ENCODE measurements at regions not wholly inside any gene's neighbourhood (a gene's known extent, or its start where the extent isn't known, plus 50 kb on each side); places are given as distances from the start of the nearest gene placed in this dataset.

DNA sequence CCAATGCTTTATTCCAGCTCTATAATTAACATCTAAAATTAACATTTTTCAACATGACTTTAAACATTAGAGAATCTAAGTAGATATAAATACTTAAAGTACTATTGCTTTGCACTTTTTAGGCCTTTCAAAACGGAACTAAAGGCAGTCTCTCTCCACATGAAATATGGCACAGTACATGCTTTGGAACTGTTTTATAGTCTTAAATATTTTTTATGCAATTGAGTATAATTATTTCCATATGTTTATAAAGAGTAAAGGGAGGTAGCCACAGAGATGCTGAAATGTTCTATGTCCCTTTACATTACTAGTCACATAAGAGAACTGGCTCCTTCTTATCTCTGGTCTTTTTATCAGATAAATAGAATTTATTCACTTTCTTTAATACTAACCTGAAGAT is 674.0 kb downstream of the PLCL1 start:
- TF ChIP-seq, protein P1, sequence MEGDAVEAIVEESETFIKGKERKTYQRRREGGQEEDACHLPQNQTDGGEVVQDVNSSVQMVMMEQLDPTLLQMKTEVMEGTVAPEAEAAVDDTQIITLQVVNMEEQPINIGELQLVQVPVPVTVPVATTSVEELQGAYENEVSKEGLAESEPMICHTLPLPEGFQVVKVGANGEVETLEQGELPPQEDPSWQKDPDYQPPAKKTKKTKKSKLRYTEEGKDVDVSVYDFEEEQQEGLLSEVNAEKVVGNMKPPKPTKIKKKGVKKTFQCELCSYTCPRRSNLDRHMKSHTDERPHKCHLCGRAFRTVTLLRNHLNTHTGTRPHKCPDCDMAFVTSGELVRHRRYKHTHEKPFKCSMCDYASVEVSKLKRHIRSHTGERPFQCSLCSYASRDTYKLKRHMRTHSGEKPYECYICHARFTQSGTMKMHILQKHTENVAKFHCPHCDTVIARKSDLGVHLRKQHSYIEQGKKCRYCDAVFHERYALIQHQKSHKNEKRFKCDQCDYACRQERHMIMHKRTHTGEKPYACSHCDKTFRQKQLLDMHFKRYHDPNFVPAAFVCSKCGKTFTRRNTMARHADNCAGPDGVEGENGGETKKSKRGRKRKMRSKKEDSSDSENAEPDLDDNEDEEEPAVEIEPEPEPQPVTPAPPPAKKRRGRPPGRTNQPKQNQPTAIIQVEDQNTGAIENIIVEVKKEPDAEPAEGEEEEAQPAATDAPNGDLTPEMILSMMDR (IDR thresholded peaks at IDR 0.05): no peak
- no peak for TF ChIP-seq POLR2A (IDR thresholded peaks at IDR 0.05)

All from thyroid gland (tissue), 4 donors.